ENCODE measurements at regions not wholly inside any gene's neighbourhood (a gene's known extent, or its start where the extent isn't known, plus 50 kb on each side); places are given as distances from the start of the nearest gene placed in this dataset.

- TF ChIP-seq POLR2AphosphoS5 (IDR thresholded peaks at IDR 0.05) (no peak), SMC3 (conservative IDR thresholded peaks at IDR 0.05; ENCODE audit: poor library complexity) (no peak), TAF1 (IDR thresholded peaks at IDR 0.05; ENCODE audit: low read depth) (no peak), MXI1 (conservative IDR thresholded peaks at IDR 0.05; ENCODE audit: poor library complexity, severe bottlenecking) (no peak), EZH2 (IDR thresholded peaks at IDR 0.05; ENCODE audit: borderline replicate concordance, insufficient read depth, low read length, poor library complexity, severe bottlenecking) (no peak), RAD21 (conservative IDR thresholded peaks at IDR 0.05) (no peak), REST (IDR thresholded peaks at IDR 0.05; ENCODE audit: borderline replicate concordance) (no peak), EP300 (conservative IDR thresholded peaks at IDR 0.05; ENCODE audit: poor library complexity, severe bottlenecking) (no peak), CTCF (IDR thresholded peaks at IDR 0.05; ENCODE audit: poor library complexity, severe bottlenecking) (no peak)
- Histone ChIP-seq H3F3A (ENCODE audit: insufficient read depth, low read length, poor library complexity, severe bottlenecking) (peaks cover 3% of the 10 kb centered on the region), H3K36me3 (ENCODE audit: insufficient read depth, low read length) (no peaks in the 10 kb centered on the region), H3K9me3 (ENCODE audit: low read length) (no peaks in the 10 kb centered on the region), H4K20me1 (ENCODE audit: insufficient read depth) (no peaks in the 10 kb centered on the region), H3K4me2 (ENCODE audit: low read length) (no peak overlapping the region), H3K4me3 (ENCODE audit: low read length) (no peak overlapping the region), H3K27ac (ENCODE audit: low read length) (no peak overlapping the region), H3K9me2 (ENCODE audit: insufficient read depth, low read length) (no peaks in the 10 kb centered on the region), H3K9ac (ENCODE audit: low read length) (no peak overlapping the region), H3K27me3 (ENCODE audit: insufficient read depth, low read depth, low read length) (no peaks in the 10 kb centered on the region), H2AFZ (ENCODE audit: low read depth, low read length) (no peak overlapping the region), H3K79me2 (replicated peaks; ENCODE audit: insufficient read depth, low read length) (no peaks in the 10 kb centered on the region)
These were observed 262.7 kb downstream of the CYRIA start for GRCh38 chr2:16402891-16403290.

GRCh38 chr2:16401761-16402300, 263.8 kb downstream of the CYRIA start:
- TF ChIP-seq MXI1 (conservative IDR thresholded peaks at IDR 0.05; ENCODE audit: poor library complexity, severe bottlenecking) (no peak), POLR2AphosphoS5 (IDR thresholded peaks at IDR 0.05) (no peak), TAF1 (IDR thresholded peaks at IDR 0.05; ENCODE audit: low read depth) (no peak), CTCF (IDR thresholded peaks at IDR 0.05; ENCODE audit: poor library complexity, severe bottlenecking) (no peak)
- Histone ChIP-seq H2AFZ (ENCODE audit: low read depth, low read length) (no peak overlapping the region), H3K36me3 (ENCODE audit: insufficient read depth, low read length) (no peaks in the 10 kb centered on the region)

More at GRCh38 chr2:16401761-16402300, 263.8 kb downstream of the CYRIA start:
- no peaks in the 10 kb centered on the region for H4K20me1 ChIP-seq (ENCODE audit: insufficient read depth)
- H3K4me3 ChIP-seq (ENCODE audit: low read length): no peak overlapping the region
- peaks cover 3% of the 10 kb centered on the region for H3F3A ChIP-seq (ENCODE audit: insufficient read depth, low read length, poor library complexity, severe bottlenecking)
- H3K9me2 ChIP-seq (ENCODE audit: insufficient read depth, low read length): no peaks in the 10 kb centered on the region
- no peaks in the 10 kb centered on the region for H3K27me3 ChIP-seq (ENCODE audit: insufficient read depth, low read depth, low read length)
- H3K27ac ChIP-seq (ENCODE audit: low read length): no peak overlapping the region
- no peak overlapping the region for H3K9ac ChIP-seq (ENCODE audit: low read length)
- no peaks in the 10 kb centered on the region for H3K9me3 ChIP-seq (ENCODE audit: low read length)
- no peak overlapping the region for H3K4me2 ChIP-seq (ENCODE audit: low read length)
- no peaks in the 10 kb centered on the region for H3K79me2 ChIP-seq (replicated peaks; ENCODE audit: insufficient read depth, low read length)
